Progenitor cell of endocrine pancreas (in vitro differentiated cells): ENCODE measurements at regions not wholly inside any gene's neighbourhood (a gene's known extent, or its start where the extent isn't known, plus 50 kb on each side); places are given as distances from the start of the nearest gene placed in this dataset.

Source experiments
- DNase-seq: peaks from one replicate; pipeline ENCODE4 v3.0.0; 2021; ENCODE audit warnings: low spot score; ENCODE audit not compliant: unreplicated experiment
- H3K27ac Mint-ChIP-seq: 2 replicates; pipeline ENCODE4 v1.8.0; 2021; ENCODE audit warnings: mild to moderate bottlenecking, moderate library complexity, mixed read lengths
- H3K27me3 Mint-ChIP-seq: 2 replicates; pipeline ENCODE4 v1.8.0; 2021; ENCODE audit warnings: mixed read lengths
- H3K36me3 Mint-ChIP-seq: 2 replicates; pipeline ENCODE4 v1.8.0; 2022; ENCODE audit warnings: mixed read lengths; ENCODE audit not compliant: insufficient read depth
- H3K4me1 Mint-ChIP-seq: 2 replicates; pipeline ENCODE4 v1.8.0; 2021; ENCODE audit warnings: low read depth, mixed read lengths
- H3K4me3 Mint-ChIP-seq: 2 replicates; pipeline ENCODE4 v1.8.0; 2021; ENCODE audit warnings: low read depth, mild to moderate bottlenecking, moderate library complexity, mixed read lengths
- H3K9me3 Mint-ChIP-seq: 2 replicates; pipeline ENCODE4 v1.8.0; 2021; ENCODE audit warnings: low read depth, mixed read lengths
- TF ChIP-seq, protein P1 (sequence below): fragments of 200-600 bp; sonication (generic); IDR thresholded peaks from one replicate; pipeline ENCODE4 v1.5.0; 2021; ENCODE audit warnings: antibody characterized with exemption, mild to moderate bottlenecking; ENCODE audit not compliant: unreplicated experiment

DNA sequence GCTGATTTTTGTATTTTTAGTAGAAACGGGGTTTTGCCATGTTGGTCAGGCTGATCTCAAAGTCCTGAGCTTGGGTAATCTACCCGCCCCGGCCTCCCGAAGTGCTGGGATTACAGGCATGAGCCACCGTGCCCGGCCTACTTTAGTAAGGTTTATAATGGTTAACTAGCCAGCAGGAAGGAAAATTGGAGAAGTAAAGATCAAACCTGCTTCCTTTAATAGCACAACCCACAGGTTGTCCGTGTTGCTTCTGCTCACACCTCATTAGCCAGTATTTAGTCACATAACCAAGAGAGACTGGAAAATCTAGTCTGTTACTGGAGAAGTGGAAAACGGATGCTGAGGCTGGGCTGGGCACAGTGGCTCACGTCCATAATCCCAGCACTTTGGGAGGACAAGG is 51.9 kb upstream of the TBL1XR1 start:
- TF ChIP-seq, protein P1, sequence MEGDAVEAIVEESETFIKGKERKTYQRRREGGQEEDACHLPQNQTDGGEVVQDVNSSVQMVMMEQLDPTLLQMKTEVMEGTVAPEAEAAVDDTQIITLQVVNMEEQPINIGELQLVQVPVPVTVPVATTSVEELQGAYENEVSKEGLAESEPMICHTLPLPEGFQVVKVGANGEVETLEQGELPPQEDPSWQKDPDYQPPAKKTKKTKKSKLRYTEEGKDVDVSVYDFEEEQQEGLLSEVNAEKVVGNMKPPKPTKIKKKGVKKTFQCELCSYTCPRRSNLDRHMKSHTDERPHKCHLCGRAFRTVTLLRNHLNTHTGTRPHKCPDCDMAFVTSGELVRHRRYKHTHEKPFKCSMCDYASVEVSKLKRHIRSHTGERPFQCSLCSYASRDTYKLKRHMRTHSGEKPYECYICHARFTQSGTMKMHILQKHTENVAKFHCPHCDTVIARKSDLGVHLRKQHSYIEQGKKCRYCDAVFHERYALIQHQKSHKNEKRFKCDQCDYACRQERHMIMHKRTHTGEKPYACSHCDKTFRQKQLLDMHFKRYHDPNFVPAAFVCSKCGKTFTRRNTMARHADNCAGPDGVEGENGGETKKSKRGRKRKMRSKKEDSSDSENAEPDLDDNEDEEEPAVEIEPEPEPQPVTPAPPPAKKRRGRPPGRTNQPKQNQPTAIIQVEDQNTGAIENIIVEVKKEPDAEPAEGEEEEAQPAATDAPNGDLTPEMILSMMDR, result no peak
- DNase-seq, result no peak
- no peaks in the 10 kb centered on the region for H3K36me3 Mint-ChIP-seq
- H3K4me3 Mint-ChIP-seq, result no peak overlapping the region
- H3K9me3 Mint-ChIP-seq, result peaks cover 8% of the 10 kb centered on the region
- no peaks in the 10 kb centered on the region for H3K27me3 Mint-ChIP-seq
- no peaks in the 10 kb centered on the region for H3K4me1 Mint-ChIP-seq
- no peak overlapping the region for H3K27ac Mint-ChIP-seq

DNA sequence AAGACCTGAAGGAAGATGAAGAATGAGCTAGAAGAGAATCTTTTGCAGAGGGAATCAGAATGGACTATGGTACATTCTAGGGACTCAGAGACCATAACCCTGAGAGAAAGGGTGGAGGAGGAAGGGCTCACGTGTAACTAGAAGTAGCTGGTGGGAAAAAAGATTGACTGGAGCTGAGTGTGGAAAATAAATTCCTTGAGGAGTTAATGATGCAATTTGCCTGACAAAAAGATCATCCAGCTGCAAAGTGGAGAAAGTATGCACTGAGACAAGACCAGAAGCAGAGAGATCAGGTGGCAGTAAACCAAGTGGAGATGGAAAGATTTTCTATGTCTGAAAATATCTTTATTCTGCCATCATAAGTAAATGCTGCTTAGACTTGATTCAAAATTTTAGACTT is 52.9 kb upstream of the TBL1XR1 start:
- no peak overlapping the region for H3K4me3 Mint-ChIP-seq
- peaks cover 8% of the 10 kb centered on the region for H3K9me3 Mint-ChIP-seq
- TF ChIP-seq, protein P1, result no peak
- DNase-seq, result no peak
- H3K27me3 Mint-ChIP-seq, result no peaks in the 10 kb centered on the region
- no peaks in the 10 kb centered on the region for H3K4me1 Mint-ChIP-seq
- H3K27ac Mint-ChIP-seq, result no peak overlapping the region
- no peaks in the 10 kb centered on the region for H3K36me3 Mint-ChIP-seq

GRCh38 chr3:177251755-177252154 is 54.5 kb upstream of the TBL1XR1 start:
- no peaks in the 10 kb centered on the region for H3K36me3 Mint-ChIP-seq
- TF ChIP-seq, protein P1, result no peak
- peaks cover 8% of the 10 kb centered on the region for H3K9me3 Mint-ChIP-seq
- no peaks in the 10 kb centered on the region for H3K27me3 Mint-ChIP-seq
- no peaks in the 10 kb centered on the region for H3K4me1 Mint-ChIP-seq
- DNase-seq, result no peak
- H3K4me3 Mint-ChIP-seq, result no peak overlapping the region
- H3K27ac Mint-ChIP-seq, result no peak overlapping the region

- H3K4me3 Mint-ChIP-seq, result no peak overlapping the region
- H3K4me1 Mint-ChIP-seq, result no peaks in the 10 kb centered on the region
- H3K36me3 Mint-ChIP-seq, result no peaks in the 10 kb centered on the region
- DNase-seq, result no peak
- TF ChIP-seq, protein P1, result no peak
- H3K9me3 Mint-ChIP-seq, result no peaks in the 10 kb centered on the region
- H3K27ac Mint-ChIP-seq, result no peak overlapping the region
- H3K27me3 Mint-ChIP-seq, result no peaks in the 10 kb centered on the region
These were observed 59.7 kb upstream of the TBL1XR1 start for GRCh38 chr3:177257006-177257405.

GRCh38 chr3:177257625-177258024 is 60.3 kb upstream of the TBL1XR1 start:
- TF ChIP-seq, protein P1, result no peak
- no peaks in the 10 kb centered on the region for H3K27me3 Mint-ChIP-seq
- H3K27ac Mint-ChIP-seq, result no peak overlapping the region
- no peak for DNase-seq
- no peaks in the 10 kb centered on the region for H3K36me3 Mint-ChIP-seq
- no peaks in the 10 kb centered on the region for H3K9me3 Mint-ChIP-seq
- H3K4me3 Mint-ChIP-seq, result no peak overlapping the region
- peaks cover 4% of the 10 kb centered on the region for H3K4me1 Mint-ChIP-seq
